ENCODE measurements at regions not wholly inside any gene's neighbourhood (a gene's known extent, or its start where the extent isn't known, plus 50 kb on each side); places are given as distances from the start of the nearest gene placed in this dataset.
"Not testable (repeated sequence)": the region's sequence is repeated elsewhere in the genome, so short reads cannot be mapped to it uniquely, and the experiment has no call there.

GRCh38 chr7:66554291-66554690, 74.4 kb upstream of the KCTD7 start:
- peaks cover 75% of the 10 kb centered on the region for H3K36me3 Mint-ChIP-seq (ENCODE audit: low read depth)
- not testable (repeated sequence) for H3K9me3 Mint-ChIP-seq, H3K27me3 Mint-ChIP-seq

GRCh38 chr7:66554842-66555430, 73.7 kb upstream of the KCTD7 start:
- DNase-seq; H3K27me3 Mint-ChIP-seq; H3K4me3 Mint-ChIP-seq; H3K27ac Mint-ChIP-seq; H3K4me1 Mint-ChIP-seq (ENCODE audit: low read depth); H3K9me3 Mint-ChIP-seq: not testable (repeated sequence)
- peaks cover 73% of the 10 kb centered on the region for H3K36me3 Mint-ChIP-seq (ENCODE audit: low read depth)

More at GRCh38 chr7:66554291-66554690, 74.4 kb upstream of the KCTD7 start:
- not testable (repeated sequence) for H3K4me1 Mint-ChIP-seq (ENCODE audit: low read depth); H3K4me3 Mint-ChIP-seq; H3K27ac Mint-ChIP-seq; DNase-seq

- Mint-ChIP-seq H3K36me3 (ENCODE audit: low read depth) (peaks cover 69% of the 10 kb centered on the region), H3K9me3 (no peaks in the 10 kb centered on the region), H3K27me3 (no peaks in the 10 kb centered on the region), H3K4me1 (ENCODE audit: low read depth) (peaks cover 3% of the 10 kb centered on the region), H3K4me3 (no peak overlapping the region), H3K27ac (no peak overlapping the region)
- DNase-seq: no peak
Measured at GRCh38 chr7:66556177-66556548, 72.5 kb upstream of the KCTD7 start.

DNA sequence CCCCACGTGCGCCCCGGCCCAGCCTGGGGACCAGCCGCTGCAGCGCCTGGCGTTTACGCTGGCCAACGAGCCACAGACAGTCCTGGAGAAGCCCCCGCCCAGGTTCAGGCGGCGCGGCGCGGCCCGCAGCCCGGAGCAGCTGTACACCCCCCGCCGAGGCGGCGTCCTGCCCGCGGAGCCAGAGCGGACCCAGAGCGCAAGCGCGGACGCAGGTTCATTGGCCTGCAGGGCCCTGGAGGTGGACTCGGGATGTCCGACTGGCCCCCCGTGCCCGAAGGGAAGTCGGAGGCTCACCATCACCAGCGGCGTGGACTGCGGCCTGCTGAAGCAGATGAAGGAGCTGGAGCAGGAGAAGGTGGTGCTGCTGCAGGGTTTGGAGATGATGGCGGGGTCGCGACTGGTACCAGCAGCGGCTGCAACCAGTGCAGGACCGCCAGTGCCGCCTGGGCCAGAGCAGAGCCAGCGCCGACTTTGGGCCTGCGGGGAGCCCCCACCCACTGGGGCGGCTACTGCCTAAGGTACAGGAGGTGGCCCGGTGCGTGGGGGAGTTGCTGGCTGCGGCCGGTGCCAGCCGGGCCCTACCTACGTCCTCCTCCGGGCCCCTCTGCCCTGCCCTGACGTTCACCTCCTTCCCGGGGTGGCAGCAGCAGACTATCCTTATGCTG, 72.0 kb upstream of the KCTD7 start:
- peaks cover 66% of the 10 kb centered on the region for H3K36me3 Mint-ChIP-seq (ENCODE audit: low read depth)
- no peak overlapping the region for H3K27ac Mint-ChIP-seq
- DNase-seq: no peak
- no peak overlapping the region for H3K4me3 Mint-ChIP-seq
- H3K4me1 Mint-ChIP-seq (ENCODE audit: low read depth): peaks cover 3% of the 10 kb centered on the region
- no peaks in the 10 kb centered on the region for H3K27me3 Mint-ChIP-seq
- H3K9me3 Mint-ChIP-seq: no peaks in the 10 kb centered on the region

GRCh38 chr7:66557214-66558200, 71.2 kb upstream of the KCTD7 start:
- H3K36me3 Mint-ChIP-seq (ENCODE audit: low read depth): peaks cover 62% of the 10 kb centered on the region
- H3K27ac Mint-ChIP-seq: peak overlapping the region; percentile 50

DNA sequence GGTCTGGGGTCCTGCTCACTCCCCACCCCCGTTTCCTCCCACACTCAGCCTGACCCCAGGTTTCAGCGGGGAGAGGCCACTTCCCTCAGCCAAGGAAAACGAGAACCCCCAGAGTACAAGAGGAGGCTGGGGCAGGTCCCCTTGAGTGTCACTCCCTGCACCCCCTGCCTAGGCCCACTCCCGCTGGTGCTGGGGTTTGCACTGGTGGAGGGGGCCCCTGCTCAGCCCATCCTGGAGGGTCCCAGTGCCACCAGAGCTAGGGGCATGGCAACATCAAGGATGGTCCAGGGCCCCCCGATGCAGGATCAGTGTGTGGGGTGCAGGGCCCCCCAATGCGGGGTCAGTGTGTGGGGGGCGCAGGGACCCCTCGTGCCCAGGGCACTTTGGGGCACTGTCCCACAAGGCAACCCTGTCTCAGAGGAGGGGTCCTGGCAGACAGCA, 70.5 kb upstream of the KCTD7 start:
- Mint-ChIP-seq H3K4me3 (no peak overlapping the region), H3K4me1 (ENCODE audit: low read depth) (peaks cover 3% of the 10 kb centered on the region), H3K9me3 (no peaks in the 10 kb centered on the region), H3K27ac (no peak overlapping the region), H3K27me3 (no peaks in the 10 kb centered on the region), H3K36me3 (ENCODE audit: low read depth) (peaks cover 59% of the 10 kb centered on the region)
- DNase-seq: no peak

More at GRCh38 chr7:66557214-66558200, 71.2 kb upstream of the KCTD7 start:
- Mint-ChIP-seq H3K4me3 (no peak overlapping the region), H3K27me3 (no peaks in the 10 kb centered on the region), H3K9me3 (no peaks in the 10 kb centered on the region), H3K4me1 (ENCODE audit: low read depth) (peaks cover 3% of the 10 kb centered on the region)
- peak; percentile 84 for DNase-seq

GRCh38 chr7:66558660-66559465, 69.8 kb upstream of the KCTD7 start:
- no peak overlapping the region for H3K4me3 Mint-ChIP-seq

DNA sequence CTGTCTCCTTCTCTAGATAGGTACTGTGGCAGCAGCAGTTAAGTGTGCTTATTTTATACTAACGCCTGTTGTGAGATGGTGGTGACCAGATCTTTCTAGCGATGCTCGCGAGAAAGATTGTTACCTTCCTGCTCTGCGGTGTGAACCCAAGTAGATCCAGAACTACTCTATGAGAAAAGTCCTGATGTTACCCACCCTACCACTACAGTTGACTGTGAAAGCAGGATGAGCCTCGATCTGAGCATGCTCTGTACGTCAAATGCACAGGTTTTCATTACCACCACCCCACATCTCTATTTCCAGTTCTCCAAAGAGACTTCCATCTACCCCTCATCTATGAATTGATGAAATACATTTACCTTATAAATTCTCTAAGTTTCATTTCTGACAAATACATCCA, 64.6 kb upstream of the KCTD7 start:
- peaks cover 75% of the 10 kb centered on the region for H3K36me3 Mint-ChIP-seq (ENCODE audit: low read depth)

More at GRCh38 chr7:66558660-66559465, 69.8 kb upstream of the KCTD7 start:
- H3K27me3 Mint-ChIP-seq: no peaks in the 10 kb centered on the region
- no peaks in the 10 kb centered on the region for H3K9me3 Mint-ChIP-seq
- peaks cover 3% of the 10 kb centered on the region for H3K4me1 Mint-ChIP-seq (ENCODE audit: low read depth)
- no peak for DNase-seq
- H3K27ac Mint-ChIP-seq: no peak overlapping the region
- peaks cover 56% of the 10 kb centered on the region for H3K36me3 Mint-ChIP-seq (ENCODE audit: low read depth)

DNA sequence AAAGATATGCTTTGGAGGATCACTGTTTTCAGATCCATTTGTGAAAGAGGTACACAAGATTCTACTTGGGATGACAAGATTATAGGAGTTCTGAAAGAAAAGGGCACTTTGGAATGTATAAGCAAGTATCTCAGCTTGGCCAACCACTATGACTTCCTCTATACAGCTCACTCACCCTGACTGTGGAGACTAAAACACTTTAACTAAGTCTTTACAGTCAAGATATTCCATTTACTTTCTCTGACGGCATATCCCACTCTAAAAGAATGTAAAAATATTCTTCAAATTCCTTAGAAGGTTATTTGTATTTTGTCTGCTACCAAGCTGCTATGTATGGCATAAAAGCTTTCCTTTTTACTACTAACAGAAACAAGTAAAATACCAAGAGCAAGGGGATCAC, 58.5 kb upstream of the KCTD7 start:
- peaks cover 95% of the 10 kb centered on the region for H3K36me3 Mint-ChIP-seq (ENCODE audit: low read depth)
- H3K27me3 Mint-ChIP-seq; H3K27ac Mint-ChIP-seq; DNase-seq; H3K4me1 Mint-ChIP-seq (ENCODE audit: low read depth); H3K9me3 Mint-ChIP-seq; H3K4me3 Mint-ChIP-seq: not testable (repeated sequence)

More for the DNA sequence above, 64.6 kb upstream of the KCTD7 start:
- no peak for DNase-seq
- H3K27me3 Mint-ChIP-seq: no peaks in the 10 kb centered on the region
- no peak overlapping the region for H3K27ac Mint-ChIP-seq
- H3K9me3 Mint-ChIP-seq: no peaks in the 10 kb centered on the region
- H3K4me3 Mint-ChIP-seq: no peak overlapping the region
- H3K4me1 Mint-ChIP-seq (ENCODE audit: low read depth): peaks cover 3% of the 10 kb centered on the region

- Mint-ChIP-seq H3K27ac (no peak overlapping the region), H3K27me3 (no peaks in the 10 kb centered on the region), H3K4me3 (no peak overlapping the region)
Measured at GRCh38 chr7:66571568-66571967, 57.1 kb upstream of the KCTD7 start.

DNA sequence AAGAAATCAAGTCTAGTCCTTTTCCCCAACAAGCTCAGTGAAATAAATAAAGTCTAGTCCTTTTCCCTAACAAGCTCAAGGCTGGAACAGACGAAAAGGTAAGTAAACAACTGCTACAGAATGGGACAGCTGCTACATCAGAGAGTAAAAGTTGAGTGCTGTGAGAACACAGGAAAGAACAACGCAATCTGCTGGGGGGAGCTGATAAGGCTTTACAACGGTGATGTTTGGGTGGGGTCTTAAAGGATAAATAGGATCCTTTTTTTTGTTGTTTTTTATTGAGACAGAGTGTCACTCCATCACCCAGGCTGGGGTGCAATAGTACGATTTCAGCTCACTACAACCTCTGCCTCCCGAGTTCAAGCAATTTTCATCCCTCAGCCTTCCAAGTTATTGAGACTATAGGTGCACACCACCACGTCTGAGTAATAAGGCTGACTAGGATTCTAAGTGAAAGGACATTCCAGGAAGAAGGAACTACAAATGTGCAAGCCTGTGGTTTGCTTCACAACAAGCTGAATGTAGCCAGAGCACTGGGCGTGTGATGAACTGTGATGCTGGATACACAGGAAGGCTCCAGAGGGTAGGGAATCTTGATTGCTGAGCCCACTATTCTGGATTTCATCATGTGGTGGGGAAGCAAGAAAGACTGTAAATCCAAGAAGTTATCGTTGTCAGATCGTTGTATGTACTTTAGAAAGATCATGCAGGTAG, 54.7 kb upstream of the KCTD7 start:
- H3K36me3 Mint-ChIP-seq (ENCODE audit: low read depth): peaks cover 92% of the 10 kb centered on the region
- not testable (repeated sequence) for H3K27me3 Mint-ChIP-seq, DNase-seq, H3K4me3 Mint-ChIP-seq, H3K9me3 Mint-ChIP-seq, H3K27ac Mint-ChIP-seq
- H3K4me1 Mint-ChIP-seq (ENCODE audit: low read depth): peaks cover 44% of the 10 kb centered on the region

More at GRCh38 chr7:66571568-66571967, 57.1 kb upstream of the KCTD7 start:
- H3K4me1 Mint-ChIP-seq (ENCODE audit: low read depth): peaks cover 23% of the 10 kb centered on the region
- H3K36me3 Mint-ChIP-seq (ENCODE audit: low read depth): peaks cover 97% of the 10 kb centered on the region
- H3K9me3 Mint-ChIP-seq: no peaks in the 10 kb centered on the region
- DNase-seq: no peak

GRCh38 chr7:66574768-66575167, 53.9 kb upstream of the KCTD7 start:
- not testable (repeated sequence) for H3K27ac Mint-ChIP-seq, DNase-seq, H3K9me3 Mint-ChIP-seq, H3K4me3 Mint-ChIP-seq, H3K27me3 Mint-ChIP-seq
- peaks cover 91% of the 10 kb centered on the region for H3K36me3 Mint-ChIP-seq (ENCODE audit: low read depth)
- peaks cover 52% of the 10 kb centered on the region for H3K4me1 Mint-ChIP-seq (ENCODE audit: low read depth)

- no peaks in the 10 kb centered on the region for H3K9me3 Mint-ChIP-seq
- DNase-seq: no peak
- peaks cover 88% of the 10 kb centered on the region for H3K36me3 Mint-ChIP-seq (ENCODE audit: low read depth)
Measured at GRCh38 chr7:66575398-66575797, 53.3 kb upstream of the KCTD7 start.

More at GRCh38 chr7:66575398-66575797, 53.3 kb upstream of the KCTD7 start:
- Mint-ChIP-seq H3K4me1 (ENCODE audit: low read depth) (peaks cover 55% of the 10 kb centered on the region), H3K27ac (no peak overlapping the region), H3K27me3 (no peaks in the 10 kb centered on the region), H3K4me3 (no peak overlapping the region)

All from activated T-cell treated with anti-CD3 and anti-CD28 coated beads, Interleukin-2, amount 50 U/mL, for 24 hours (primary cell).